ENCODE measurements at regions not wholly inside any gene's neighbourhood (a gene's known extent, or its start where the extent isn't known, plus 50 kb on each side); places are given as distances from the start of the nearest gene placed in this dataset.

GRCh38 chr5:117144086-117144485 is 569.5 kb upstream of the SEMA6A start:
- H3K4me3 ChIP-seq (ENCODE audit: low read depth, low read length): no peak overlapping the region
- no peak for TF ChIP-seq CTCF (IDR thresholded peaks at IDR 0.05; ENCODE audit: low read depth, low read length, missing control alignments)
- in situ Hi-C loops (cut with HindIII; ENCODE audit: low sequenced_read_pairs): no loop called here
- DNase-seq (ENCODE audit: low read depth): no peak

- in situ Hi-C loops (cut with HindIII; ENCODE audit: low sequenced_read_pairs): no loop called here
Observed at GRCh38 chr5:117143406-117143805, 568.8 kb upstream of the SEMA6A start.

GRCh38 chr5:117138523-117138922 is 563.9 kb upstream of the SEMA6A start:
- H3K4me3 ChIP-seq (ENCODE audit: low read depth, low read length): no peak overlapping the region
- TF ChIP-seq CTCF (IDR thresholded peaks at IDR 0.05; ENCODE audit: low read depth, low read length, missing control alignments): no peak
- no peak for DNase-seq (ENCODE audit: low read depth)
- in situ Hi-C loops (cut with HindIII; ENCODE audit: low sequenced_read_pairs): no loop called here

More at GRCh38 chr5:117143406-117143805, 568.8 kb upstream of the SEMA6A start:
- DNase-seq (ENCODE audit: low read depth): no peak
- no peak for TF ChIP-seq CTCF (IDR thresholded peaks at IDR 0.05; ENCODE audit: low read depth, low read length, missing control alignments)
- no peak overlapping the region for H3K4me3 ChIP-seq (ENCODE audit: low read depth, low read length)

- TF ChIP-seq CTCF (IDR thresholded peaks at IDR 0.05; ENCODE audit: low read depth, low read length, missing control alignments): no peak
- DNase-seq (ENCODE audit: low read depth): no peak
- in situ Hi-C loops (cut with HindIII; ENCODE audit: low sequenced_read_pairs): no loop called here
- H3K4me3 ChIP-seq (ENCODE audit: low read depth, low read length): no peak overlapping the region
Observed at GRCh38 chr5:117135851-117136250, 561.2 kb upstream of the SEMA6A start.

GRCh38 chr5:117133198-117133597 is 558.6 kb upstream of the SEMA6A start:
- H3K4me3 ChIP-seq (ENCODE audit: low read depth, low read length): no peak overlapping the region
- no peak for TF ChIP-seq CTCF (IDR thresholded peaks at IDR 0.05; ENCODE audit: low read depth, low read length, missing control alignments)
- in situ Hi-C loops (cut with HindIII; ENCODE audit: low sequenced_read_pairs): no loop called here
- no peak for DNase-seq (ENCODE audit: low read depth)

GRCh38 chr5:117131876-117132275 is 557.3 kb upstream of the SEMA6A start:
- TF ChIP-seq CTCF (IDR thresholded peaks at IDR 0.05; ENCODE audit: low read depth, low read length, missing control alignments): no peak
- in situ Hi-C loops (cut with HindIII; ENCODE audit: low sequenced_read_pairs): no loop called here
- H3K4me3 ChIP-seq (ENCODE audit: low read depth, low read length): no peak overlapping the region
- no peak for DNase-seq (ENCODE audit: low read depth)
